Vagina (tissue), 2 donors: ENCODE measurements at regions not wholly inside any gene's neighbourhood (a gene's known extent, or its start where the extent isn't known, plus 50 kb on each side); places are given as distances from the start of the nearest gene placed in this dataset.

Source experiments
- CTCF ChIP-seq, 3 experiments: fragments of 450-650 bp in 2 of 3; fragments of 200-600 bp in 1 of 3; sonication (generic) in 1 of 3; IDR thresholded peaks; one replicate each; pipeline ENCODE4 v1.5.1; 2017 to 2019; ENCODE audit warnings: antibody characterized with exemption in 3 of 3, mild to moderate bottlenecking in 2 of 3, moderate library complexity in 2 of 3
- POLR2AphosphoS5 ChIP-seq, 2 donors: sonication (generic); formaldehyde crosslinking; IDR thresholded peaks; one replicate each; pipeline ENCODE4 v1.9.0; 2017; ENCODE audit warnings: antibody characterized with exemption in 2 of 2, mild to moderate bottlenecking in 2 of 2, low read depth in 1 of 2; ENCODE audit not compliant: insufficient read depth in 1 of 2

- TF ChIP-seq CTCF (IDR thresholded peaks at IDR 0.05) = no peak
- no peak for TF ChIP-seq POLR2AphosphoS5 (IDR thresholded peaks at IDR 0.05; ENCODE audit: insufficient read depth in 1 of 2, low read depth in 1 of 2)
These were observed 214.0 kb upstream of the SLIT2 start for GRCh38 chr4:20037745-20038144.
